PC-9 (cell line): ENCODE measurements at regions not wholly inside any gene's neighbourhood (a gene's known extent, or its start where the extent isn't known, plus 50 kb on each side); places are given as distances from the start of the nearest gene placed in this dataset.

Experiments
- CTCF ChIP-seq: fragments of 200-600 bp; sonication (generic); conservative IDR thresholded peaks from 2 replicates; pipeline ENCODE4 v1.6.1; 2017; ENCODE audit warnings: mixed run types, antibody characterized with exemption, mild to moderate bottlenecking, moderate library complexity
- EZH2 ChIP-seq: fragments of 200-600 bp; sonication (generic); IDR thresholded peaks from 2 replicates; pipeline ENCODE4 v1.8.0; 2017; ENCODE audit warnings: antibody characterized with exemption, low read depth

- no peak for TF ChIP-seq EZH2
- TF ChIP-seq CTCF: no peak
Observed at GRCh38 chr15:61720197-61720704, 340.0 kb downstream of the VPS13C start.
